Tibial nerve (tissue), 4 donors: ENCODE measurements at regions not wholly inside any gene's neighbourhood (a gene's known extent, or its start where the extent isn't known, plus 50 kb on each side); places are given as distances from the start of the nearest gene placed in this dataset.

Source experiments
- DNase-seq, 2 donors: peaks; one replicate each; pipeline ENCODE4 v3.0.0-alpha.2; 2019; ENCODE audit warnings: low spot score in 2 of 2
- H3K27ac ChIP-seq, 4 donors: fragments of 200-600 bp; sonication (generic) in 3 of 4; one replicate each; pipeline ENCODE4 v1.5.1; 2017 to 2019; ENCODE audit warnings: mild to moderate bottlenecking in 1 of 4
- H3K27me3 ChIP-seq, 2 donors: fragments of 200-600 bp; sonication (generic) in 1 of 2; one replicate each; pipeline versions ENCODE4 v1.5.1 to v1.6.0; 2017 to 2019
- H3K36me3 ChIP-seq, 3 donors: fragments of 200-600 bp; sonication (generic); one replicate each; pipeline ENCODE4 v1.5.1; 2018 to 2019
- H3K4me1 ChIP-seq, 4 donors: fragments of 200-600 bp; sonication (generic) in 3 of 4; one replicate each; pipeline ENCODE4 v1.5.1; 2017 to 2019
- H3K4me3 ChIP-seq, 4 donors: fragments of 200-600 bp; sonication (generic) in 3 of 4; one replicate each; pipeline ENCODE4 v1.5.1; 2017 to 2019; ENCODE audit warnings: mild to moderate bottlenecking in 1 of 4, moderate library complexity in 1 of 4
- H3K9me3 ChIP-seq, 4 donors: fragments of 200-600 bp; sonication (generic) in 3 of 4; one replicate each; pipeline ENCODE4 v1.5.1; 2017 to 2019
- EP300 ChIP-seq, 2 donors: sonication (generic); formaldehyde crosslinking; IDR thresholded peaks; one replicate each; pipeline ENCODE4 v1.6.1; 2017; ENCODE audit warnings: antibody characterized with exemption in 2 of 2, mild to moderate bottlenecking in 1 of 2
- POLR2A ChIP-seq, 2 donors: fragments of 450-650 bp; IDR thresholded peaks; one replicate each; pipeline ENCODE4 v1.6.1; 2017; ENCODE audit warnings: antibody characterized with exemption in 2 of 2, mild to moderate bottlenecking in 2 of 2, moderate library complexity in 2 of 2
- WGBS, 2 donors: methylation state at CpG; one replicate each; pipeline ENCODE4 v1.1.5; 2018; 5-methylcytosine and 5-hydroxymethylcytosine counted together
- TF ChIP-seq, protein P1 (sequence below), 5 experiments: fragments of 200-600 bp in 3 of 5; fragments of 450-650 bp in 2 of 5; sonication (generic) in 3 of 5; IDR thresholded peaks; one replicate each; pipeline ENCODE4 v1.5.1; 2016 to 2019; ENCODE audit warnings: antibody characterized with exemption in 5 of 5, mild to moderate bottlenecking in 3 of 5, moderate library complexity in 2 of 5

DNA sequence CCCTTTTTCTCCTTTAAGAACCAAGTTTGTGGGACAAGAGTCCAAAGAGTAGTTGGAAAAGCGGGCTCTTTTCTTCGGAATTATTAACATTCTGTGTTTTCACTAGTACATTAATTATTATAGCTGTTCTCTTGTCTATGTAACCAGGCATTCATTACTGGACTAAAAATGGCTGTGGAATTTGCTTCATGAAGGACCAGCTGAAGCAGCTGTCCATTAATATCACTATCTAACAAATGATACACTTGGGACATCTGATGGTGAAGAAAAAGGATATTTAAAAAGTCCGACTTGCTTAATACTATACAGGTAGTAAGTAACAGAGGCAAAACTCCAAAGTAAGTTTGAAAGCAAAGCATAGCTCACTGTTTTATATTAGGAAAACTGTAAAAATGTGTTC is 728.9 kb upstream of the DPPA4 start:
- no peak for TF ChIP-seq EP300 (IDR thresholded peaks at IDR 0.05)
- Histone ChIP-seq H3K9me3 (no peaks in the 10 kb centered on the region), H3K4me1 (no peaks in the 10 kb centered on the region), H3K4me3 (no peak overlapping the region), H3K27ac (no peak overlapping the region), H3K36me3 (no peaks in the 10 kb centered on the region), H3K27me3 (no peaks in the 10 kb centered on the region)
- DNase-seq, result no peak
- 65 to 69% methylated on average over 3 of the region's 3 CpGs for WGBS, 2 donors

DNA sequence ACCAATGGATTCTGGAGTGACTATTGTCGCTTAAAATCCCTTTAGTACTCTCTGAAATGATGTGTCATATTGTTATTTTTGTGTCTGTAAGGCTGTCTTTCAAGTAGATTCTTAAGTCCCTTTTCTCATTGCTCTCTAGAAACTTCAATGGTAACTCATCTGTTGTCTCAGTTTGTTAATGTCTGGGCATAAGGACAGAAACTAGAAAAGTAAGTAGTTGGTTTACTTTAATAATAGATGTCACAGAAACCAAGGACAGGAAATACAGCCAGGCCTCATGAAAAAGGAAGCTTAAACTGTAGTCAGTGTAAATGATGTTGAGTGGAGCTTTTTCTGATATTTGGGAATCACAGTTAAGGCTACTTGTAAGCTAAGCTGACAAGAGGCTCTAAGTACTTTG is 730.2 kb upstream of the DPPA4 start:
- no peaks in the 10 kb centered on the region for H3K4me1 ChIP-seq
- 90% methylated on average over 1 of the region's 1 CpG for WGBS, 2 donors
- no peak overlapping the region for H3K27ac ChIP-seq
- no peak for DNase-seq
- no peak overlapping the region for H3K4me3 ChIP-seq
- H3K27me3 ChIP-seq, result no peaks in the 10 kb centered on the region
- no peaks in the 10 kb centered on the region for H3K9me3 ChIP-seq
- TF ChIP-seq, protein P1, sequence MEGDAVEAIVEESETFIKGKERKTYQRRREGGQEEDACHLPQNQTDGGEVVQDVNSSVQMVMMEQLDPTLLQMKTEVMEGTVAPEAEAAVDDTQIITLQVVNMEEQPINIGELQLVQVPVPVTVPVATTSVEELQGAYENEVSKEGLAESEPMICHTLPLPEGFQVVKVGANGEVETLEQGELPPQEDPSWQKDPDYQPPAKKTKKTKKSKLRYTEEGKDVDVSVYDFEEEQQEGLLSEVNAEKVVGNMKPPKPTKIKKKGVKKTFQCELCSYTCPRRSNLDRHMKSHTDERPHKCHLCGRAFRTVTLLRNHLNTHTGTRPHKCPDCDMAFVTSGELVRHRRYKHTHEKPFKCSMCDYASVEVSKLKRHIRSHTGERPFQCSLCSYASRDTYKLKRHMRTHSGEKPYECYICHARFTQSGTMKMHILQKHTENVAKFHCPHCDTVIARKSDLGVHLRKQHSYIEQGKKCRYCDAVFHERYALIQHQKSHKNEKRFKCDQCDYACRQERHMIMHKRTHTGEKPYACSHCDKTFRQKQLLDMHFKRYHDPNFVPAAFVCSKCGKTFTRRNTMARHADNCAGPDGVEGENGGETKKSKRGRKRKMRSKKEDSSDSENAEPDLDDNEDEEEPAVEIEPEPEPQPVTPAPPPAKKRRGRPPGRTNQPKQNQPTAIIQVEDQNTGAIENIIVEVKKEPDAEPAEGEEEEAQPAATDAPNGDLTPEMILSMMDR (IDR thresholded peaks at IDR 0.05), result no peak
- no peak for TF ChIP-seq POLR2A (IDR thresholded peaks at IDR 0.05)
- no peak for TF ChIP-seq EP300 (IDR thresholded peaks at IDR 0.05)
- no peaks in the 10 kb centered on the region for H3K36me3 ChIP-seq

DNA sequence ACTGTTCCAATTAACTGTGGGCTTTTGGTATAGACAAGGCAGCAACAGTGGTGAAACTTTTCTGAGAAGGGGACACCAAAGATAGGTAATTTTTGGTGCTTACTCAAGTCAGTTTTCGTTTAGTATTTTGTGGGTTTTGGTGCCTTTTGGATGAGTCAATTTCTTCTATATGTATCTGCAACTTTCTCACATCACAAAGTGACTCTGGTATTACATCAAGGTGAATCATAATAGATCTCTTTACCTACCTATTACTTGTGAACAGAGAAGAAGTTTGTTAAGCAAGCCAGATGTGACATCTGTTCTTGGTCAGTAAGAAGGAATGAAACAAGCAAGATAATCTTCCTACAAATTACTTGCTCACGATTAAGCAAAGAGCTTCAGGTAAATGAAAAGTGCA is 732.4 kb upstream of the DPPA4 start:
- no peak for DNase-seq
- Histone ChIP-seq H3K36me3 (no peaks in the 10 kb centered on the region), H3K4me1 (no peaks in the 10 kb centered on the region), H3K27ac (no peak overlapping the region), H3K4me3 (no peak overlapping the region), H3K27me3 (no peaks in the 10 kb centered on the region), H3K9me3 (no peaks in the 10 kb centered on the region)
- TF ChIP-seq, protein P1 (IDR thresholded peaks at IDR 0.05), result no peak
- TF ChIP-seq POLR2A (IDR thresholded peaks at IDR 0.05), result no peak
- TF ChIP-seq EP300 (IDR thresholded peaks at IDR 0.05), result no peak
- 69 to 75% methylated on average over 2 of the region's 2 CpGs for WGBS, 2 donors

DNA sequence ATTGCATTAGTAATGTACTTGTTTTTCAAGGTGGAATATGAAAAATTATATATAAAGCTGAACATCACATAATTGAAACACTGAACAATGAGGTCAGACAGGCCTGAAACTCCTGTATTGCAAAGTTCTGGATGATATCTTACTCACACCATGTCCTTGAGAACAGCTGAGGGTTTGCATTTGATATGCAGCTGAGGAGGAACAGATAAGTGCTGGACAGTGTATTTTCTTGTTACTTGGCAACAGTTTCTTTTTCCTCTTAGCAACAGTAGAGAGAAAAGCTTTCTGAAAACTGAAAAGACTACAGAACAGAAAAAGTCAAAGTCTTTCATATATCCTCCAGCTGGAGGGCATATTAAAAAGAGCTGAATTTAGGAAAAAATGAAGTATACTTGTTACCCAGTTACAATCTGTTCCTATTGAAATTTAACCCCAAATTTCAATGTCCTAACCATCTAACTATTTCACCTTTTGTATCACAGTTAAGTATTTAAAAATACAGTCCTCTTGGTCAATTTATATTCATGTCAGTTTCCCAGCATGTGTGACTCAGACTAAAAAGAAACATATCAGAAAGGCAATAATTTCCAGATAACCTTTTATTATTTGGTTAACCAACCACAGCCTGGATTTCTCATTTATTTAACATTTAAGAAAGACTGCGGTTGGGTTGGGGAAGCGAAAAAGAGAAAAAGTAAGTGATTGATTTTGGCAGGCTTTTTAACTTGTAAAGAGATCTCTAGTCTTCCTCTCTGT is 733.0 kb upstream of the DPPA4 start:
- Histone ChIP-seq H3K4me1 (no peaks in the 10 kb centered on the region), H3K9me3 (no peaks in the 10 kb centered on the region), H3K27me3 (no peaks in the 10 kb centered on the region), H3K36me3 (no peaks in the 10 kb centered on the region), H3K27ac (no peak overlapping the region), H3K4me3 (no peak overlapping the region)
- WGBS, 2 donors, result 87 to 88% methylated on average over 2 of the region's 2 CpGs
- DNase-seq, result no peak
- no peak for TF ChIP-seq EP300 (IDR thresholded peaks at IDR 0.05)
- TF ChIP-seq, protein P1 (IDR thresholded peaks at IDR 0.05), result no peak
- no peak for TF ChIP-seq POLR2A (IDR thresholded peaks at IDR 0.05)

DNA sequence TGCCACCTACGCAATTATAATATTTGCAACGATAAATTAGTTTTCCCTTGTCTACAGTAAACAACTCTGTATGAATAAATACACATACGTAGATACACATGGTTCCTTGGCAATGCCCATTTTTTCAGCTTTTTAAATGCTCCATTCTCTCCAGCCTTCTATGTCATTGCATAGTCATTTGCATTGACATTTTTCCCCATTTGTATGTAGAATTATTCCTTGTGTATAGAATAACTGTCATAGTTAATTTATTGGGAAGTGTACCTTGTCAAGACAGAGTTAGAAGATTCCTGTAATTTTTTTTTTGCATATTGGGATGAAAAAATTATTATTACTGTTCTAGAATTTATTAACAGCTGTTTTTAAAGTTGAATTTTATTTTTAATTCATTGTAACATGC is 736.7 kb upstream of the DPPA4 start:
- H3K36me3 ChIP-seq, result no peaks in the 10 kb centered on the region
- no peaks in the 10 kb centered on the region for H3K9me3 ChIP-seq
- WGBS, 2 donors, result 90 to 91% methylated on average over 3 of the region's 3 CpGs
- no peak for DNase-seq
- no peak overlapping the region for H3K27ac ChIP-seq
- H3K4me3 ChIP-seq, result no peak overlapping the region
- no peak for TF ChIP-seq EP300 (IDR thresholded peaks at IDR 0.05)
- TF ChIP-seq, protein P1 (IDR thresholded peaks at IDR 0.05), result no peak
- TF ChIP-seq POLR2A (IDR thresholded peaks at IDR 0.05), result no peak
- no peaks in the 10 kb centered on the region for H3K27me3 ChIP-seq
- H3K4me1 ChIP-seq, result no peaks in the 10 kb centered on the region
